Suprapubic skin (tissue), 4 donors: ENCODE measurements at regions not wholly inside any gene's neighbourhood (a gene's known extent, or its start where the extent isn't known, plus 50 kb on each side); places are given as distances from the start of the nearest gene placed in this dataset.

Experiments used
- DNase-seq, 2 donors: peaks; one replicate each; pipeline ENCODE4 v3.0.0-alpha.2; 2019; ENCODE audit warnings: low spot score in 2 of 2
- H3K27ac ChIP-seq: fragments of 200-600 bp; sonication (generic); one replicate; pipeline ENCODE4 v1.5.1; 2019
- H3K27me3 ChIP-seq: fragments of 200-600 bp; sonication (generic); one replicate; pipeline ENCODE4 v1.5.1; 2019
- H3K36me3 ChIP-seq: fragments of 200-600 bp; sonication (generic); one replicate; pipeline ENCODE4 v1.5.1; 2019
- H3K4me1 ChIP-seq: fragments of 200-600 bp; sonication (generic); one replicate; pipeline ENCODE4 v1.5.1; 2019
- H3K4me3 ChIP-seq: fragments of 200-600 bp; sonication (generic); one replicate; pipeline ENCODE4 v1.5.1; 2019; ENCODE audit warnings: mild to moderate bottlenecking
- H3K9me3 ChIP-seq: fragments of 200-600 bp; sonication (generic); one replicate; pipeline ENCODE4 v1.5.1; 2019
- EP300 ChIP-seq: sonication (generic); formaldehyde crosslinking; IDR thresholded peaks from one replicate; pipeline ENCODE4 v1.6.1; 2017; ENCODE audit warnings: antibody characterized with exemption
- POLR2A ChIP-seq, 2 donors: fragments of 450-650 bp; IDR thresholded peaks; one replicate each; pipeline ENCODE4 v1.6.1; 2017; ENCODE audit warnings: antibody characterized with exemption in 2 of 2, mild to moderate bottlenecking in 2 of 2, moderate library complexity in 2 of 2
- POLR2AphosphoS5 ChIP-seq, 3 donors: sonication (generic); formaldehyde crosslinking; IDR thresholded peaks; one replicate each; pipeline ENCODE4 v1.6.1; 2017; ENCODE audit warnings: antibody characterized with exemption in 3 of 3
- WGBS: methylation state at CpG from one replicate; pipeline ENCODE4 v1.1.5; 2018; 5-methylcytosine and 5-hydroxymethylcytosine counted together
- TF ChIP-seq, protein P1 (sequence below), 2 donors: fragments of 200-600 bp in 1 of 2; fragments of 450-650 bp in 1 of 2; sonication (generic) in 1 of 2; IDR thresholded peaks; one replicate each; pipeline ENCODE4 v1.5.1; 2016 to 2019; ENCODE audit warnings: antibody characterized with exemption in 2 of 2, mild to moderate bottlenecking in 1 of 2, moderate library complexity in 1 of 2

GRCh38 chr12:77697126-77697525 lies 133.6 kb upstream of the NAV3 start:
- 89% methylated on average over 1 of the region's 1 CpG for WGBS
- TF ChIP-seq POLR2AphosphoS5 (IDR thresholded peaks at IDR 0.05) = no peak
- TF ChIP-seq, protein P1, sequence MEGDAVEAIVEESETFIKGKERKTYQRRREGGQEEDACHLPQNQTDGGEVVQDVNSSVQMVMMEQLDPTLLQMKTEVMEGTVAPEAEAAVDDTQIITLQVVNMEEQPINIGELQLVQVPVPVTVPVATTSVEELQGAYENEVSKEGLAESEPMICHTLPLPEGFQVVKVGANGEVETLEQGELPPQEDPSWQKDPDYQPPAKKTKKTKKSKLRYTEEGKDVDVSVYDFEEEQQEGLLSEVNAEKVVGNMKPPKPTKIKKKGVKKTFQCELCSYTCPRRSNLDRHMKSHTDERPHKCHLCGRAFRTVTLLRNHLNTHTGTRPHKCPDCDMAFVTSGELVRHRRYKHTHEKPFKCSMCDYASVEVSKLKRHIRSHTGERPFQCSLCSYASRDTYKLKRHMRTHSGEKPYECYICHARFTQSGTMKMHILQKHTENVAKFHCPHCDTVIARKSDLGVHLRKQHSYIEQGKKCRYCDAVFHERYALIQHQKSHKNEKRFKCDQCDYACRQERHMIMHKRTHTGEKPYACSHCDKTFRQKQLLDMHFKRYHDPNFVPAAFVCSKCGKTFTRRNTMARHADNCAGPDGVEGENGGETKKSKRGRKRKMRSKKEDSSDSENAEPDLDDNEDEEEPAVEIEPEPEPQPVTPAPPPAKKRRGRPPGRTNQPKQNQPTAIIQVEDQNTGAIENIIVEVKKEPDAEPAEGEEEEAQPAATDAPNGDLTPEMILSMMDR (IDR thresholded peaks at IDR 0.05) = no peak
- no peak for TF ChIP-seq POLR2A (IDR thresholded peaks at IDR 0.05)
- no peak for TF ChIP-seq EP300
- no peaks in the 10 kb centered on the region for H3K9me3 ChIP-seq
- no peak overlapping the region for H3K27ac ChIP-seq
- H3K27me3 ChIP-seq = no peaks in the 10 kb centered on the region
- no peaks in the 10 kb centered on the region for H3K4me1 ChIP-seq
- no peak for DNase-seq
- no peak overlapping the region for H3K4me3 ChIP-seq
- no peaks in the 10 kb centered on the region for H3K36me3 ChIP-seq

GRCh38 chr12:77696183-77696582 lies 134.5 kb upstream of the NAV3 start:
- no peak overlapping the region for H3K4me3 ChIP-seq
- no peak overlapping the region for H3K27ac ChIP-seq
- H3K27me3 ChIP-seq = no peaks in the 10 kb centered on the region
- no peaks in the 10 kb centered on the region for H3K9me3 ChIP-seq
- WGBS = 73% methylated on average over 2 of the region's 2 CpGs
- no peaks in the 10 kb centered on the region for H3K36me3 ChIP-seq
- DNase-seq = no peak
- TF ChIP-seq POLR2AphosphoS5 (IDR thresholded peaks at IDR 0.05) (no peak), POLR2A (IDR thresholded peaks at IDR 0.05) (no peak), EP300 (no peak)
- TF ChIP-seq, protein P1 (IDR thresholded peaks at IDR 0.05) = no peak
- H3K4me1 ChIP-seq = no peaks in the 10 kb centered on the region

DNA sequence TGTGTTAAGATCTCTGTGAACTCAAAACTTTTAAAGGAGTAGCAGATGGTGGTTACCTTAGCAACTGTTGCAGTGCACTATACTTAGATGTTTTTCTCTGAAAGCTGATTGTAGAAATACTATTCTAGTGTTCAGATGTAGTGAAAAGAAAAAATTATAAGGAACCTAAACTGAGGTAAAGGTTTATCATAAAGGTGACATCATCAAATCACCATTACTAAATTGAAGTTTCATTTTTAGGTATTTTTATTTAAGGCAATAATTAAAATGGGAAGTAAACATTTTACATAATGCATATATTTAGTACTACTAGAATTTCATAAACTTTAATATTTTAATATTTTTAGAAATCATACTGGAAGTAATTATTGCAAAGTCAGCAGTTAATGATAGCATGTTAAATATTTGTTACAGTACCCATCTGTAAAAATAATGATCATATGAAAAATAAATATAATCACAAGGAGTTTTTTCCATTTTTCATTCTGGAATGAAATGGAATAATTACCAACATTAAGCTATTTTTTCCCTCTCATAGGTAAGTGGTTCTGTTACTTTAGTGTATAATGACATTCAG lies 141.1 kb upstream of the NAV3 start:
- peaks cover 11% of the 10 kb centered on the region for H3K4me1 ChIP-seq
- no peaks in the 10 kb centered on the region for H3K36me3 ChIP-seq
- TF ChIP-seq POLR2A (IDR thresholded peaks at IDR 0.05) = no peak
- TF ChIP-seq POLR2AphosphoS5 (IDR thresholded peaks at IDR 0.05) = no peak
- TF ChIP-seq, protein P1 (IDR thresholded peaks at IDR 0.05) = no peak
- no peak for TF ChIP-seq EP300
- no peaks in the 10 kb centered on the region for H3K27me3 ChIP-seq
- H3K9me3 ChIP-seq = no peaks in the 10 kb centered on the region
- H3K4me3 ChIP-seq = no peak overlapping the region
- DNase-seq = no peak
- no peak overlapping the region for H3K27ac ChIP-seq

DNA sequence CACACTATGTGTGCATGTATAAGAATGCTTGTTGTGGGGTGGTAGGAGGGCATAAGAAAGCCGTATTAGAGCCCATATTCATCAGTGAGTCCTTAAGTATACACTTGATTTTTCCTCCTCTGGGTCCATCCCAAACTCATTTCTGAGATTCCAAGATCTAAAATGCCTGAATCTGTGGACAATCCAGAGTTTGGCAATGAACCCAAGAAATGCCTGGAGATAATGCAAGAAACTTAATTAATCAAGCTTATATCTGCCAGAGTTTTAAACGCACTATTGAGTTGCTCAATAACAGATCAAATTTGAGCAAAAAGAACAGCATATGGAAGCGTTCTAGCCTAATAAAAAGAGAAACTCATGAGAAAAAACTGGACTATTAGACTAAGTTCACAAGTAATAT lies 143.4 kb upstream of the NAV3 start:
- no peaks in the 10 kb centered on the region for H3K36me3 ChIP-seq
- no peak for DNase-seq
- WGBS = 51% methylated on average over 3 of the region's 3 CpGs

GRCh38 chr12:77686760-77687159 lies 143.9 kb upstream of the NAV3 start:
- TF ChIP-seq, protein P1 (IDR thresholded peaks at IDR 0.05) = no peak
- TF ChIP-seq EP300 (no peak), POLR2A (IDR thresholded peaks at IDR 0.05) (no peak)
- Histone ChIP-seq H3K4me1 (peaks cover 11% of the 10 kb centered on the region), H3K9me3 (no peaks in the 10 kb centered on the region), H3K27ac (no peak overlapping the region), H3K4me3 (no peak overlapping the region), H3K27me3 (no peaks in the 10 kb centered on the region), H3K36me3 (no peaks in the 10 kb centered on the region)
- 75% methylated on average over 2 of the region's 2 CpGs for WGBS
- DNase-seq = no peak

More for the DNA sequence above, 143.4 kb upstream of the NAV3 start:
- no peaks in the 10 kb centered on the region for H3K27me3 ChIP-seq
- no peak for TF ChIP-seq EP300
- TF ChIP-seq POLR2AphosphoS5 (IDR thresholded peaks at IDR 0.05) = no peak
- no peak for TF ChIP-seq POLR2A (IDR thresholded peaks at IDR 0.05)
- TF ChIP-seq, protein P1 (IDR thresholded peaks at IDR 0.05) = no peak
- peaks cover 11% of the 10 kb centered on the region for H3K4me1 ChIP-seq
- H3K4me3 ChIP-seq = no peak overlapping the region
- no peaks in the 10 kb centered on the region for H3K9me3 ChIP-seq
- no peak overlapping the region for H3K27ac ChIP-seq
